ENCODE measurements at regions not wholly inside any gene's neighbourhood (a gene's known extent, or its start where the extent isn't known, plus 50 kb on each side); places are given as distances from the start of the nearest gene placed in this dataset.

- no peaks in the 10 kb centered on the region for H3K9me3 Mint-ChIP-seq
- H3K27me3 Mint-ChIP-seq (ENCODE audit: insufficient read depth) = peaks cover 5% of the 10 kb centered on the region; the same call in 1 of the 2 replicates
- no peak for TF ChIP-seq CTCF (IDR thresholded peaks at IDR 0.05)
- no peak overlapping the region for H3K4me3 Mint-ChIP-seq
- H3K27ac Mint-ChIP-seq = no peak overlapping the region
- no peaks in the 10 kb centered on the region for H3K36me3 Mint-ChIP-seq (ENCODE audit: low read depth)
- peaks cover 24% of the 10 kb centered on the region for H3K4me1 Mint-ChIP-seq (ENCODE audit: low read depth)
- DNase-seq = no peak
These were observed 81.3 kb downstream of the METRNL start for GRCh38 chr17:83160443-83161297.

- peaks cover 5% of the 10 kb centered on the region; the same call in 1 of the 2 replicates for H3K27me3 Mint-ChIP-seq (ENCODE audit: insufficient read depth)
- no peak overlapping the region for H3K4me3 Mint-ChIP-seq
These were observed 82.1 kb downstream of the METRNL start for GRCh38 chr17:83161298-83162034.

GRCh38 chr17:83162035-83162745 lies 82.8 kb downstream of the METRNL start:
- H3K36me3 Mint-ChIP-seq (ENCODE audit: low read depth) = no peaks in the 10 kb centered on the region
- no peak overlapping the region for H3K4me3 Mint-ChIP-seq
- H3K4me1 Mint-ChIP-seq (ENCODE audit: low read depth) = peaks cover 13% of the 10 kb centered on the region
- H3K27ac Mint-ChIP-seq = no peak overlapping the region
- H3K27me3 Mint-ChIP-seq (ENCODE audit: insufficient read depth) = peaks cover 5% of the 10 kb centered on the region; the same call in 1 of the 2 replicates
- no peaks in the 10 kb centered on the region for H3K9me3 Mint-ChIP-seq
- no peak for DNase-seq
- no peak for TF ChIP-seq CTCF (IDR thresholded peaks at IDR 0.05)

More at GRCh38 chr17:83161298-83162034, 82.1 kb downstream of the METRNL start:
- H3K9me3 Mint-ChIP-seq = no peaks in the 10 kb centered on the region
- peak overlapping the region; percentile 14; the same call in 1 of the 2 replicates for H3K27ac Mint-ChIP-seq
- H3K36me3 Mint-ChIP-seq (ENCODE audit: low read depth) = no peaks in the 10 kb centered on the region
- peak; percentile 20 for DNase-seq
- H3K4me1 Mint-ChIP-seq (ENCODE audit: low read depth) = peaks cover 16% of the 10 kb centered on the region
- TF ChIP-seq CTCF (IDR thresholded peaks at IDR 0.05) = no peak

GRCh38 chr17:83164490-83164889 lies 85.1 kb downstream of the METRNL start:
- H3K9me3 Mint-ChIP-seq = no peaks in the 10 kb centered on the region
- no peak for DNase-seq
- H3K4me1 Mint-ChIP-seq (ENCODE audit: low read depth) = peaks cover 13% of the 10 kb centered on the region
- peaks cover 8% of the 10 kb centered on the region for H3K27me3 Mint-ChIP-seq (ENCODE audit: insufficient read depth)
- H3K4me3 Mint-ChIP-seq = no peak overlapping the region
- no peaks in the 10 kb centered on the region for H3K36me3 Mint-ChIP-seq (ENCODE audit: low read depth)
- TF ChIP-seq CTCF (IDR thresholded peaks at IDR 0.05) = no peak
- H3K27ac Mint-ChIP-seq = no peak overlapping the region

- no peak overlapping the region for H3K27ac Mint-ChIP-seq
- no peak for TF ChIP-seq CTCF (IDR thresholded peaks at IDR 0.05)
- no peak overlapping the region for H3K4me3 Mint-ChIP-seq
- no peaks in the 10 kb centered on the region for H3K9me3 Mint-ChIP-seq
- peaks cover 10% of the 10 kb centered on the region for H3K27me3 Mint-ChIP-seq (ENCODE audit: insufficient read depth)
- no peaks in the 10 kb centered on the region for H3K36me3 Mint-ChIP-seq (ENCODE audit: low read depth)
- no peak for DNase-seq
- no peaks in the 10 kb centered on the region for H3K4me1 Mint-ChIP-seq (ENCODE audit: low read depth)
These were observed 91.3 kb downstream of the METRNL start for GRCh38 chr17:83170571-83171260.

All from HFFc6 (cell line).